H9 (cell line): ENCODE measurements at regions not wholly inside any gene's neighbourhood (a gene's known extent, or its start where the extent isn't known, plus 50 kb on each side); places are given as distances from the start of the nearest gene placed in this dataset.

Experiments used
- DNase-seq: peaks from one replicate; pipeline ENCODE4 v3.0.0-alpha.2; 2017
- H2AFZ ChIP-seq: one replicate; pipeline ENCODE4 v1.6.1; 2013; ENCODE audit warnings: mild to moderate bottlenecking, low read length, control low read depth, moderate library complexity
- H2AK5ac ChIP-seq: 2 replicates; pipeline ENCODE4 v1.6.1; 2013; ENCODE audit warnings: low read length, control low read depth, mixed read lengths; ENCODE audit not compliant: insufficient read length
- H2BK120ac ChIP-seq: one replicate; pipeline ENCODE4 v1.6.1; 2013; ENCODE audit warnings: low read depth, mild to moderate bottlenecking, low read length, control low read depth, inconsistent platforms; ENCODE audit not compliant: poor library complexity, severe bottlenecking
- H2BK12ac ChIP-seq: 2 replicates; pipeline ENCODE4 v1.6.1; 2013; ENCODE audit warnings: low read length, control low read depth, mixed read lengths, low read depth; ENCODE audit not compliant: insufficient read length
- H2BK15ac ChIP-seq: 2 replicates; pipeline ENCODE4 v1.6.1; 2013; ENCODE audit warnings: low read depth, low read length, control low read depth
- H2BK20ac ChIP-seq: one replicate; pipeline ENCODE4 v1.6.1; 2013; ENCODE audit warnings: low read depth, mild to moderate bottlenecking, low read length, control low read depth, inconsistent platforms; ENCODE audit not compliant: poor library complexity, severe bottlenecking
- H2BK5ac ChIP-seq: 2 replicates; pipeline ENCODE4 v1.6.1; 2013; ENCODE audit warnings: low read length, control low read depth, mixed read lengths; ENCODE audit not compliant: insufficient read length
- H3K14ac ChIP-seq: 2 replicates; pipeline ENCODE4 v1.6.1; 2013; ENCODE audit warnings: low read length, control low read depth; ENCODE audit not compliant: insufficient read depth
- H3K18ac ChIP-seq: 2 replicates; pipeline ENCODE4 v1.6.1; 2013; ENCODE audit warnings: low read depth, mild to moderate bottlenecking, mixed read lengths, low read length, control low read depth; ENCODE audit not compliant: insufficient read length
- H3K23ac ChIP-seq: 2 replicates; pipeline ENCODE4 v1.6.1; 2013; ENCODE audit warnings: low read length, control low read depth, mixed read lengths, low read depth; ENCODE audit not compliant: insufficient read length
- H3K23me2 ChIP-seq: 2 replicates; pipeline ENCODE4 v1.6.1; 2013; ENCODE audit warnings: low read depth, mild to moderate bottlenecking, mixed read lengths, low read length, control low read depth; ENCODE audit not compliant: insufficient read length, poor library complexity, severe bottlenecking
- H3K27ac ChIP-seq: 2 replicates; pipeline ENCODE4 v1.5.1; 2013; ENCODE audit warnings: low read length, control low read depth, mixed read lengths, low read depth; ENCODE audit not compliant: insufficient read length
- H3K27me3 ChIP-seq: 2 replicates; pipeline ENCODE4 v1.6.1; 2013; ENCODE audit warnings: low read length, control low read depth, inconsistent platforms; ENCODE audit not compliant: insufficient read depth
- H3K4ac ChIP-seq: 2 replicates; pipeline ENCODE4 v1.6.1; 2013; ENCODE audit warnings: low read depth, mild to moderate bottlenecking, control low read depth, inconsistent platforms, low read length, moderate library complexity
- H3K4me1 ChIP-seq: 2 replicates; pipeline ENCODE4 v1.6.1; 2013; ENCODE audit warnings: low read length, control low read depth, inconsistent platforms; ENCODE audit not compliant: insufficient read depth
- H3K4me2 ChIP-seq: 2 replicates; pipeline ENCODE4 v1.6.1; 2013; ENCODE audit warnings: low read length, control low read depth, mixed read lengths; ENCODE audit not compliant: insufficient read length, insufficient read depth
- H3K56ac ChIP-seq: 2 replicates; pipeline ENCODE4 v1.6.1; 2013; ENCODE audit warnings: low read depth, mild to moderate bottlenecking, mixed read lengths, low read length, control low read depth; ENCODE audit not compliant: insufficient read length
- H3K79me1 ChIP-seq: 2 replicates; pipeline ENCODE4 v1.6.1; 2013; ENCODE audit warnings: low read depth, mild to moderate bottlenecking, moderate library complexity, low read length, control low read depth, inconsistent platforms; ENCODE audit not compliant: insufficient read depth, poor library complexity, severe bottlenecking
- H3K79me2 ChIP-seq: 2 replicates; pipeline ENCODE4 v1.6.1; 2013; ENCODE audit warnings: low read length, control low read depth, inconsistent platforms; ENCODE audit not compliant: insufficient read depth
- H3K9ac ChIP-seq: 2 replicates; pipeline ENCODE4 v1.6.1; 2013; ENCODE audit warnings: low read length, control low read depth, mixed read lengths; ENCODE audit not compliant: insufficient read length; ENCODE audit errors: extremely low read depth
- H3K9me3 ChIP-seq: one replicate; pipeline ENCODE4 v1.6.1; 2013; ENCODE audit warnings: low read depth, low read length, inconsistent platforms; ENCODE audit not compliant: control insufficient read depth
- H3T11ph ChIP-seq: one replicate; pipeline ENCODE4 v1.6.1; 2013; ENCODE audit warnings: mild to moderate bottlenecking, low read length, control low read depth, inconsistent platforms
- H4K20me1 ChIP-seq: one replicate; pipeline ENCODE4 v1.6.1; 2013; ENCODE audit not compliant: control insufficient read depth, insufficient read length, insufficient read depth
- H4K5ac ChIP-seq: 2 replicates; pipeline ENCODE4 v1.6.1; 2013; ENCODE audit warnings: low read depth, mild to moderate bottlenecking, mixed read lengths, low read length, control low read depth; ENCODE audit not compliant: insufficient read length
- H4K8ac ChIP-seq: replicated peaks from 2 replicates; pipeline ENCODE4 v1.6.1; 2013; ENCODE audit warnings: low read length, control low read depth, mixed read lengths, low read depth; ENCODE audit not compliant: insufficient read length
- H4K91ac ChIP-seq: 2 replicates; pipeline ENCODE4 v1.6.1; 2013; ENCODE audit warnings: low read depth, mild to moderate bottlenecking, moderate library complexity, mixed read lengths, low read length, control low read depth; ENCODE audit not compliant: insufficient read length
- H3K27ac Mint-ChIP-seq, 3 experiments: 2 replicates in 2 of 3; 3 replicates in 1 of 3; pipeline ENCODE4 v1.8.0; 2020 to 2021; ENCODE audit warnings: mixed read lengths in 3 of 3, mild to moderate bottlenecking in 1 of 3, moderate library complexity in 1 of 3
- H3K27me3 Mint-ChIP-seq: 2 replicates; pipeline ENCODE4 v1.8.0; 2021; ENCODE audit warnings: low read depth, mild to moderate bottlenecking, moderate library complexity, mixed read lengths
- H3K36me3 Mint-ChIP-seq, 3 experiments: 2 replicates in 2 of 3; 3 replicates in 1 of 3; pipeline ENCODE4 v1.8.0; 2020 to 2021; ENCODE audit warnings: low read depth in 3 of 3, mixed read lengths in 3 of 3; ENCODE audit not compliant: insufficient read depth in 1 of 3
- H3K4me1 Mint-ChIP-seq, 2 experiments: 2 replicates each; pipeline ENCODE4 v1.8.0; 2020; ENCODE audit warnings: mixed read lengths in 2 of 2
- H3K4me3 Mint-ChIP-seq, 2 experiments: 2 replicates in 1 of 2; 3 replicates in 1 of 2; pipeline ENCODE4 v1.8.0; 2020 to 2021; ENCODE audit warnings: mild to moderate bottlenecking in 2 of 2, mixed read lengths in 2 of 2, moderate library complexity in 1 of 2
- H3K9me3 Mint-ChIP-seq, 2 experiments: 2 replicates in 1 of 2; 3 replicates in 1 of 2; pipeline ENCODE4 v1.8.0; 2020; ENCODE audit warnings: mild to moderate bottlenecking in 2 of 2, mixed read lengths in 2 of 2, moderate library complexity in 1 of 2
- WGBS: extraction: QIAGEN DNeasy Blood & Tissue Kit; methylation state at CpG from one replicate; pipeline ENCODE4 v1.1.7; 2013; ENCODE audit warnings: missing lambda C conversion rate, low lambda C conversion rate, mixed read lengths; ENCODE audit not compliant: insufficient read length; ENCODE audit errors: extremely low coverage; 5-methylcytosine and 5-hydroxymethylcytosine counted together
- TF ChIP-seq, protein P1 (sequence below): fragments of 200-600 bp; sonication (generic); conservative IDR thresholded peaks from 3 replicates; pipeline ENCODE4 v1.8.0; 2021; ENCODE audit warnings: antibody characterized with exemption, mild to moderate bottlenecking

- Histone ChIP-seq H4K91ac (no peak overlapping the region), H2AFZ (no peak overlapping the region), H3K4me1 (no peaks in the 10 kb centered on the region), H3T11ph (no peak overlapping the region), H3K79me1 (no peaks in the 10 kb centered on the region), H2BK20ac (no peak overlapping the region), H3K27ac (no peak overlapping the region), H4K8ac (no peak overlapping the region), H2AK5ac (no peak overlapping the region), H3K23ac (no peak overlapping the region), H3K18ac (no peak overlapping the region), H3K4ac (no peak overlapping the region), H3K9ac (no peak overlapping the region), H2BK120ac (no peak overlapping the region), H4K20me1 (no peaks in the 10 kb centered on the region), H2BK12ac (no peak overlapping the region), H3K79me2 (no peaks in the 10 kb centered on the region), H3K4me2 (no peak overlapping the region), H4K5ac (no peak overlapping the region), H3K23me2 (no peaks in the 10 kb centered on the region), H3K9me3 (no peaks in the 10 kb centered on the region), H3K56ac (no peak overlapping the region), H3K27me3 (no peaks in the 10 kb centered on the region), H2BK15ac (no peak overlapping the region), H2BK5ac (no peak overlapping the region), H3K14ac (no peak overlapping the region)
- Mint-ChIP-seq H3K27ac (no peak overlapping the region), H3K9me3 (no peaks in the 10 kb centered on the region), H3K4me1 (no peaks in the 10 kb centered on the region), H3K36me3 (no peaks in the 10 kb centered on the region), H3K27me3 (0 out of 2 replicates have a peak, but pooled peaks cover 2% of the 10 kb centered on the region), H3K4me3 (no peak overlapping the region)
- no peak for DNase-seq
- WGBS: no CpG with 5 or more reads among the region's 3 CpGs
- TF ChIP-seq, protein P1, sequence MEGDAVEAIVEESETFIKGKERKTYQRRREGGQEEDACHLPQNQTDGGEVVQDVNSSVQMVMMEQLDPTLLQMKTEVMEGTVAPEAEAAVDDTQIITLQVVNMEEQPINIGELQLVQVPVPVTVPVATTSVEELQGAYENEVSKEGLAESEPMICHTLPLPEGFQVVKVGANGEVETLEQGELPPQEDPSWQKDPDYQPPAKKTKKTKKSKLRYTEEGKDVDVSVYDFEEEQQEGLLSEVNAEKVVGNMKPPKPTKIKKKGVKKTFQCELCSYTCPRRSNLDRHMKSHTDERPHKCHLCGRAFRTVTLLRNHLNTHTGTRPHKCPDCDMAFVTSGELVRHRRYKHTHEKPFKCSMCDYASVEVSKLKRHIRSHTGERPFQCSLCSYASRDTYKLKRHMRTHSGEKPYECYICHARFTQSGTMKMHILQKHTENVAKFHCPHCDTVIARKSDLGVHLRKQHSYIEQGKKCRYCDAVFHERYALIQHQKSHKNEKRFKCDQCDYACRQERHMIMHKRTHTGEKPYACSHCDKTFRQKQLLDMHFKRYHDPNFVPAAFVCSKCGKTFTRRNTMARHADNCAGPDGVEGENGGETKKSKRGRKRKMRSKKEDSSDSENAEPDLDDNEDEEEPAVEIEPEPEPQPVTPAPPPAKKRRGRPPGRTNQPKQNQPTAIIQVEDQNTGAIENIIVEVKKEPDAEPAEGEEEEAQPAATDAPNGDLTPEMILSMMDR: no peak
Observed at GRCh38 chr11:29310725-29311342, 706.0 kb downstream of the KCNA4 start.
